Natural killer cell (primary cell): ENCODE measurements at regions not wholly inside any gene's neighbourhood (a gene's known extent, or its start where the extent isn't known, plus 50 kb on each side); places are given as distances from the start of the nearest gene placed in this dataset.

Experiments used
- ATAC-seq, 3 donors: fragments of 150-1000 bp in 2 of 3; fragments of 200-7000 bp in 1 of 3; cut with Tn5 transposase; 1 replicate in 1 of 3; 2 replicates in 2 of 3; pipeline ENCODE4 v1.10.0; 2021; ENCODE audit warnings: mild to moderate bottlenecking in 2 of 3, moderate library complexity in 2 of 3
- DNase-seq, 2 donors: peaks; one replicate each; pipeline versions ENCODE4 v3.0.0 to v3.0.0-alpha.2; 2013 to 2021; ENCODE audit warnings: mixed read lengths in 1 of 2
- H3K27ac ChIP-seq: one replicate; pipeline ENCODE4 v1.5.1; 2013; ENCODE audit warnings: mild to moderate bottlenecking, low read length
- H3K27me3 ChIP-seq: one replicate; pipeline ENCODE4 v1.6.1; 2013; ENCODE audit warnings: low read length; ENCODE audit not compliant: control insufficient read depth, insufficient read depth
- H3K36me3 ChIP-seq: one replicate; pipeline ENCODE4 v1.6.1; 2013; ENCODE audit warnings: low read length; ENCODE audit not compliant: control insufficient read depth, insufficient read depth
- H3K4me1 ChIP-seq: one replicate; pipeline ENCODE4 v1.6.1; 2013; ENCODE audit warnings: low read length; ENCODE audit not compliant: control insufficient read depth, insufficient read depth
- H3K4me3 ChIP-seq: one replicate; pipeline ENCODE4 v1.5.1; 2013; ENCODE audit warnings: low read length
- H3K9me3 ChIP-seq: one replicate; pipeline ENCODE4 v1.6.1; 2013; ENCODE audit warnings: low read length; ENCODE audit not compliant: control insufficient read depth, insufficient read depth
- H3K27ac Mint-ChIP-seq, 2 donors: one replicate each; pipeline ENCODE4 v1.8.0; 2022; ENCODE audit warnings: mild to moderate bottlenecking in 2 of 2, mixed read lengths in 2 of 2, moderate library complexity in 1 of 2
- H3K27me3 Mint-ChIP-seq, 2 donors: one replicate each; pipeline ENCODE4 v1.8.0; 2022; ENCODE audit warnings: low read depth in 2 of 2, mixed read lengths in 2 of 2
- H3K36me3 Mint-ChIP-seq: one replicate; pipeline ENCODE4 v1.8.0; 2022; ENCODE audit warnings: mixed read lengths
- H3K4me1 Mint-ChIP-seq, 2 donors: one replicate each; pipeline ENCODE4 v1.8.0; 2022; ENCODE audit warnings: mixed read lengths in 2 of 2
- H3K4me3 Mint-ChIP-seq: one replicate; pipeline ENCODE4 v1.8.0; 2022; ENCODE audit warnings: mild to moderate bottlenecking, moderate library complexity, mixed read lengths
- H3K9me3 Mint-ChIP-seq, 2 donors: one replicate each; pipeline ENCODE4 v1.8.0; 2022; ENCODE audit warnings: mixed read lengths in 2 of 2
- CTCF ChIP-seq: fragments of 200-600 bp; IDR thresholded peaks from one replicate; pipeline ENCODE4 v1.8.0; 2022; ENCODE audit warnings: antibody characterized with exemption
- WGBS: methylation state at CpG from one replicate; pipeline ENCODE4 v1.1.7; 2013; ENCODE audit warnings: missing lambda C conversion rate; ENCODE audit not compliant: insufficient coverage; 5-methylcytosine and 5-hydroxymethylcytosine counted together
- intact Hi-C: fragments of 100-400 bp; cut with micrococcal nuclease; formaldehyde crosslinking; loops from one replicate; pipeline ENCODE4 v1.14.2; 2022

- DNase-seq, result no peak
- no peaks in the 10 kb centered on the region for H3K27me3 Mint-ChIP-seq
- Histone ChIP-seq H3K4me1 (no peaks in the 10 kb centered on the region), H3K36me3 (no peaks in the 10 kb centered on the region), H3K9me3 (peaks cover 8% of the 10 kb centered on the region), H3K4me3 (no peak overlapping the region), H3K27ac (no peak overlapping the region), H3K27me3 (no peaks in the 10 kb centered on the region)
- no peak overlapping the region for H3K27ac Mint-ChIP-seq
- TF ChIP-seq CTCF, result no peak
- no peak for ATAC-seq
- intact Hi-C loops, result no loop called here
- peaks cover 7 to 11% of the 10 kb centered on the region in 2 donors for H3K9me3 Mint-ChIP-seq
- WGBS, result 86% methylated on average over 2 of the region's 2 CpGs
- H3K4me1 Mint-ChIP-seq, result no peaks in the 10 kb centered on the region
- H3K4me3 Mint-ChIP-seq, result no peak overlapping the region
- peaks cover 5% of the 10 kb centered on the region for H3K36me3 Mint-ChIP-seq
Observed at GRCh38 chr4:137631605-137632004, 99.3 kb upstream of the PCDH18 start.

GRCh38 chr4:137630252-137630651, 98.0 kb upstream of the PCDH18 start:
- peaks cover 5 to 9% of the 10 kb centered on the region in 2 donors for H3K9me3 Mint-ChIP-seq

GRCh38 chr4:137627739-137628460, 95.6 kb upstream of the PCDH18 start:
- Mint-ChIP-seq H3K27me3 (no peaks in the 10 kb centered on the region), H3K4me1 (no peaks in the 10 kb centered on the region), H3K27ac (no peak overlapping the region), H3K4me3 (no peak overlapping the region), H3K36me3 (no peaks in the 10 kb centered on the region), H3K9me3 (peaks cover 0 to 8% of the 10 kb centered on the region in 2 donors)
- no peak for TF ChIP-seq CTCF
- Histone ChIP-seq H3K9me3 (peaks cover 8% of the 10 kb centered on the region), H3K27ac (no peak overlapping the region), H3K4me3 (no peak overlapping the region), H3K36me3 (no peaks in the 10 kb centered on the region), H3K27me3 (no peaks in the 10 kb centered on the region), H3K4me1 (no peaks in the 10 kb centered on the region)
- DNase-seq, result no peak
- intact Hi-C loops, result no loop called here
- WGBS, result 88% methylated on average over 1 of the region's 2 CpGs
- no peak for ATAC-seq

More at GRCh38 chr4:137630252-137630651, 98.0 kb upstream of the PCDH18 start:
- no peaks in the 10 kb centered on the region for H3K4me1 ChIP-seq
- peaks cover 8% of the 10 kb centered on the region for H3K9me3 ChIP-seq
- Mint-ChIP-seq H3K27ac (no peak overlapping the region), H3K36me3 (peaks cover 3% of the 10 kb centered on the region), H3K4me3 (no peak overlapping the region), H3K27me3 (no peaks in the 10 kb centered on the region), H3K4me1 (no peaks in the 10 kb centered on the region)
- no CpG with 5 or more reads among the region's 2 CpGs for WGBS
- no peak overlapping the region for H3K4me3 ChIP-seq
- intact Hi-C loops, result no loop called here
- DNase-seq (no peak), ATAC-seq (no peak)
- no peak for TF ChIP-seq CTCF
- H3K27ac ChIP-seq, result no peak overlapping the region
- no peaks in the 10 kb centered on the region for H3K36me3 ChIP-seq
- H3K27me3 ChIP-seq, result no peaks in the 10 kb centered on the region
